HepG2 (cell line): ENCODE measurements at regions not wholly inside any gene's neighbourhood (a gene's known extent, or its start where the extent isn't known, plus 50 kb on each side); places are given as distances from the start of the nearest gene placed in this dataset.

Experiments
- BRD4 ChIP-seq: sonication (generic); formaldehyde crosslinking; IDR thresholded peaks from 2 replicates; pipeline ENCODE4 v1.4.0; 2020; ENCODE audit warnings: missing genetic modification reagents
- CTCF ChIP-seq: sonication (generic); formaldehyde crosslinking; IDR thresholded peaks from 2 replicates; pipeline ENCODE4 v1.5.0; 2020; ENCODE audit warnings: mild to moderate bottlenecking, missing genetic modification reagents, moderate library complexity
- FLYWCH1 ChIP-seq: sonication (generic); formaldehyde crosslinking; IDR thresholded peaks from 2 replicates; pipeline ENCODE4 v1.8.1; 2023; ENCODE audit warnings: mild to moderate bottlenecking, missing genetic modification reagents
- FOSL2 ChIP-seq: sonication (generic); formaldehyde crosslinking; IDR thresholded peaks from 2 replicates; pipeline ENCODE4 v1.4.0; 2020; ENCODE audit warnings: missing genetic modification reagents
- FOXC1 ChIP-seq: sonication (generic); formaldehyde crosslinking; IDR thresholded peaks from 2 replicates; pipeline ENCODE4 v1.8.0; 2022; ENCODE audit warnings: mild to moderate bottlenecking, missing genetic modification reagents, borderline replicate concordance
- GABPB1 ChIP-seq: IDR thresholded peaks from 2 replicates; pipeline ENCODE4 v1.6.1; 2016; ENCODE audit warnings: mild to moderate bottlenecking, missing genetic modification reagents, moderate library complexity, missing compliant biosample characterization
- HNF1B ChIP-seq: sonication (generic); formaldehyde crosslinking; IDR thresholded peaks from 2 replicates; pipeline ENCODE4 v1.5.1; 2020; ENCODE audit warnings: mild to moderate bottlenecking, moderate library complexity, missing genetic modification reagents
- IRF2 ChIP-seq: IDR thresholded peaks from 2 replicates; pipeline ENCODE4 v1.6.1; 2018; ENCODE audit warnings: missing genetic modification reagents, missing compliant biosample characterization
- KDM2A ChIP-seq: sonication (generic); formaldehyde crosslinking; IDR thresholded peaks from 2 replicates; pipeline ENCODE4 v1.4.0; 2020; ENCODE audit warnings: low read depth, missing genetic modification reagents, borderline replicate concordance
- KLF16 ChIP-seq, 2 experiments: sonication (generic) in 1 of 2; formaldehyde crosslinking in 1 of 2; IDR thresholded peaks; 2 replicates each; pipeline versions ENCODE4 v1.6.1 to v1.8.0; 2016 to 2023; ENCODE audit warnings: missing genetic modification reagents in 2 of 2, missing compliant biosample characterization in 1 of 2
- MED1 ChIP-seq: sonication (generic); formaldehyde crosslinking; IDR thresholded peaks from 2 replicates; pipeline ENCODE4 v1.4.0; 2020; ENCODE audit warnings: missing genetic modification reagents
- MED8 ChIP-seq: sonication (generic); formaldehyde crosslinking; IDR thresholded peaks from 2 replicates; pipeline ENCODE4 v1.8.1; 2023; ENCODE audit warnings: mild to moderate bottlenecking, missing genetic modification reagents; ENCODE audit not compliant: insufficient replicate concordance
- NR2F6 ChIP-seq, 2 experiments: IDR thresholded peaks; 2 replicates each; pipeline ENCODE4 v1.6.1; 2016; ENCODE audit warnings: antibody characterized with exemption in 1 of 2, mild to moderate bottlenecking in 1 of 2
- RAD21 ChIP-seq: fragments of 450-650 bp; formaldehyde crosslinking; IDR thresholded peaks from 2 replicates; pipeline ENCODE4 v1.5.0; 2020; ENCODE audit warnings: mild to moderate bottlenecking
- REPIN1 ChIP-seq: sonication (generic); formaldehyde crosslinking; IDR thresholded peaks from 2 replicates; pipeline ENCODE4 v1.8.0; 2022; ENCODE audit warnings: missing genetic modification reagents, low read depth, mild to moderate bottlenecking, borderline replicate concordance
- RXRB ChIP-seq: IDR thresholded peaks from 2 replicates; pipeline ENCODE4 v1.6.1; 2016; ENCODE audit warnings: borderline replicate concordance, missing genetic modification reagents, missing compliant biosample characterization
- SATB2 ChIP-seq: sonication (generic); formaldehyde crosslinking; IDR thresholded peaks from 2 replicates; pipeline ENCODE4 v1.5.0; 2020; ENCODE audit warnings: missing genetic modification reagents
- SMAD3 ChIP-seq: sonication (generic); formaldehyde crosslinking; IDR thresholded peaks from 2 replicates; pipeline ENCODE4 v1.4.0; 2020; ENCODE audit warnings: missing genetic modification reagents
- SMC3 ChIP-seq: IDR thresholded peaks from 2 replicates; pipeline ENCODE4 v1.6.1; 2011; ENCODE audit warnings: low read length, improper control_type of control experiment
- SOX5 ChIP-seq: IDR thresholded peaks from 2 replicates; pipeline ENCODE4 v1.6.1; 2016; ENCODE audit warnings: borderline replicate concordance
- U2AF2 ChIP-seq: fragments of 200-400 bp; formaldehyde crosslinking; IDR thresholded peaks from 2 replicates; pipeline ENCODE4 v1.6.1; 2017; ENCODE audit warnings: low read depth, mild to moderate bottlenecking, low read length
- XRCC5 ChIP-seq: fragments of 200-400 bp; formaldehyde crosslinking; optimal IDR thresholded peaks from 2 replicates; pipeline ENCODE3; 2017; ENCODE audit warnings: mild to moderate bottlenecking, low read length
- ZFP91 ChIP-seq: sonication (generic); formaldehyde crosslinking; IDR thresholded peaks from 2 replicates; pipeline ENCODE4 v1.9.0; 2022; ENCODE audit warnings: missing genetic modification reagents, mild to moderate bottlenecking, borderline replicate concordance
- ZMAT3 ChIP-seq: sonication (generic); formaldehyde crosslinking; conservative IDR thresholded peaks from 2 replicates; pipeline ENCODE4 v1.7.0; 2021; ENCODE audit warnings: missing genetic modification reagents
- ZNF331 ChIP-seq: sonication (generic); formaldehyde crosslinking; IDR thresholded peaks from 2 replicates; pipeline ENCODE4 v1.4.0; 2020; ENCODE audit warnings: missing genetic modification reagents
- ZNF501 ChIP-seq: sonication (generic); formaldehyde crosslinking; IDR thresholded peaks from 2 replicates; pipeline ENCODE4 v1.5.1; 2020; ENCODE audit warnings: mild to moderate bottlenecking, moderate library complexity, missing genetic modification reagents

- TF ChIP-seq U2AF2 (no peak), FLYWCH1 (CRISPR knock-in tag) (no peak), HNF1B (CRISPR knock-in tag) (0 out of 2 replicates have a peak, but pooled peaks have one; percentile 51), FOSL2 (peak; percentile 20; the same call in 1 of the 2 replicates), FOXC1 (CRISPR knock-in tag) (0 out of 2 replicates have a peak, but pooled peaks have one; percentile 38), RAD21 (CRISPR knock-in tag) (peak; percentile 85), ZNF331 (CRISPR knock-in tag) (peak; percentile 27; the same call in 1 of the 2 replicates), MED8 (CRISPR knock-in tag) (no peak), ZNF501 (CRISPR knock-in tag) (peak; percentile 69; the same call in 1 of the 2 replicates), KLF16 (CRISPR knock-in tag; IDR thresholded peaks at IDR 0.05) (0 out of 4 replicates have a peak, but pooled peaks of 1 of the 2 experiments have one; percentile 18), SMC3 (peak; percentile 85), NR2F6 (IDR thresholded peaks at IDR 0.05) (peak; percentile 38; the same call in 1 of the 2 replicates), NR2F6 (CRISPR knock-in tag; IDR thresholded peaks at IDR 0.05) (peak; percentile 60; the same call in 1 of the 2 replicates), ZFP91 (CRISPR knock-in tag) (peak; percentile 41), SMAD3 (CRISPR knock-in tag) (0 out of 2 replicates have a peak, but pooled peaks have one; percentile 37), ZMAT3 (0 out of 2 replicates have a peak, but pooled peaks have one; percentile 37), REPIN1 (CRISPR knock-in tag) (peak; percentile 34; the same call in 1 of the 2 replicates), RXRB (CRISPR knock-in tag) (0 out of 2 replicates have a peak, but pooled peaks have one; percentile 47), SATB2 (CRISPR knock-in tag) (no peak), BRD4 (CRISPR knock-in tag) (no peak), MED1 (CRISPR knock-in tag) (peak; percentile 36; the same call in 1 of the 2 replicates), KDM2A (CRISPR knock-in tag) (peak; percentile 68; the same call in 1 of the 2 replicates), CTCF (CRISPR knock-in tag) (peak; percentile 92), IRF2 (CRISPR knock-in tag) (0 out of 2 replicates have a peak, but pooled peaks have one; percentile 49), SOX5 (0 out of 2 replicates have a peak, but pooled peaks have one; percentile 20), GABPB1 (peak; percentile 18; the same call in 1 of the 2 replicates), XRCC5 (peak; percentile 31)
These were observed 195.4 kb downstream of the OPA1 start (continued) for GRCh38 chr3:193788189-193788991.
